Stimulated activated CD8-positive, alpha-beta memory T cell treated with anti-CD3 and anti-CD28 coated beads, Interleukin-15, amount 100 ng/mL, for 4 hours (primary cell): ENCODE measurements at regions not wholly inside any gene's neighbourhood (a gene's known extent, or its start where the extent isn't known, plus 50 kb on each side); places are given as distances from the start of the nearest gene placed in this dataset.

ENCODE experiments used
- DNase-seq, 2 donors: peaks; one replicate each; pipeline ENCODE4 v3.0.0-alpha.2; 2020; ENCODE audit warnings: low read depth in 2 of 2

- no peak for DNase-seq
Observed at GRCh38 chr13:24008679-24009078, 111.4 kb upstream of the C1QTNF9B start.

DNA sequence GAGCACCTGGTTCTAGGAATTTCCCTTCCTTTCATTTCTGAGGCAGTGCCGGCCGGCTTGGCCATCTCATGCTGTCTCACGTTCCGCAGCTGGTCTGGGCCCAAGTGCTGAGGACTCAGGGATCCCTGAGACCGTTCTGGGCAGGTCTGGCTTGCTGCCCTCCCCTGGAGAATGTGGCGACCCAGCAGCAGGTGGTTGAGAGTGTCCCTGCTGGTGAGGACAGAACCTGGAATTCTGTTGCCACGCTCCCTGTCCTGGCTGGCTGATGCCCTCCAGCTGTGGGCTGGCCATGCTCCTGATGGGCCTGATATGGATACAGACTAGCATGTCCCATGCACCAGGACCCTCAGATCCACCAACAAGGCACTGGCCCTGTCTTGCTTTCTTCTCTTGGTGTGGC is 114.0 kb upstream of the C1QTNF9B start:
- no peak for DNase-seq

- no peak for DNase-seq
Observed at GRCh38 chr13:24012648-24013047, 115.3 kb upstream of the C1QTNF9B start.

DNA sequence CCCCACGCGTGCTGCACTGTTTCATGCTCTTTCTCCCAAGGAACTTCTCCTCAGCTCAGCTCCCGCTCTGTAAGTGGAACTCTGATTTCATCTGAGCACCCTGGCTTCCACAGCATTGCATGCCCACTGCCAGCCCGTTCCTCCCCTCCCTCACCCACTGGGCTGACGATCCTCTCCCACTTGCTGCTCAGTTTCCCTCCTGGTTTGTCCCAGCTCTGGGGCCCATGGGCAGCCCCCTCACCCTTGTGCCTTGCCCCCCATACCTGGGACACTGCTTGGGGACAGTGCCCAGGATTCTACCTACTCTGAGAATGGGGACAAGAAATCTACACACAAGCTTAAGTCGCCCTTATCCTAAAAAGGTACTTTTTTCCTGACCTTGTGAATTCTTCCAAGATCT is 115.9 kb upstream of the C1QTNF9B start:
- DNase-seq = no peak

GRCh38 chr13:24016046-24016445 is 118.7 kb upstream of the C1QTNF9B start:
- no peak for DNase-seq

- DNase-seq = no peak
Observed at GRCh38 chr13:24022568-24022967, 125.3 kb upstream of the C1QTNF9B start.

GRCh38 chr13:24023073-24023472 is 125.8 kb upstream of the C1QTNF9B start:
- no peak for DNase-seq

DNA sequence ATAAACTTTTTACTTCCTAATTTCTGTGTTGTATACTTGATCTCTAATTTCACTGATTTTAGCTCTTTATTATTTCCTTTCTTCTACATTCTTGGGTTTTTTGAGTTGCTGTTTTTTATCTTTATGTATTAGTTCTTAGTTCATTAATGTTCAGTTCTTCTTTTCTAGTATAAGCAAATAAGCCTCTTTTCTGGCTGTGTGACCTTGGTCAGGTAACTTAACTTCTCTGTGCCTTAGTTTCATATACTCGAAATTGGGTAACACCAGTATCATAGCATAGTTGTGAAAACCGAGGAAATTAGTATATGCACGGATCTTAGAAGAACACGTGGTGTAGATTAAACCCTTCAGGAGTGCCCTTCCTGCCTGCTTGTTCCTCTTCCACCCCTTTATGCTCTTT is 130.2 kb upstream of the C1QTNF9B start:
- DNase-seq = no peak

DNA sequence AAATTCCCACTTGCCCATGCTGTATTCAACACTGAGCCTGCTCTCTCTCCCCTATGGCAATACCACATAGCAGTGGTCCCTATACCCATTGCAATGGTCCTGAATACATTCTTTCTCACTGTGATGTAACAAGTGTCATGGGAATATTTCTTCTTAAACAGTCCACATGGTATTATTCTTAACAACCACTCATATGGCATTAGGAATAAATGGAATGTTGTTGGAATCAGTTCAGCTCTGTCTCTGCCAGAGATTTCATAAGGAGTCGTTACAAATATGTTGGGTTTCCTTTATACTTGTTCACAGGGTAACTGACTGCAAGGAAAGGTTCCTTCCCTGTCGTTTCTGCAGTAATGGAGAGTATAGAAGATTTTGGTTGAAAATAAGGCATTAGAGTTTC is 128.3 kb upstream of the SPATA13 start:
- no peak for DNase-seq

DNA sequence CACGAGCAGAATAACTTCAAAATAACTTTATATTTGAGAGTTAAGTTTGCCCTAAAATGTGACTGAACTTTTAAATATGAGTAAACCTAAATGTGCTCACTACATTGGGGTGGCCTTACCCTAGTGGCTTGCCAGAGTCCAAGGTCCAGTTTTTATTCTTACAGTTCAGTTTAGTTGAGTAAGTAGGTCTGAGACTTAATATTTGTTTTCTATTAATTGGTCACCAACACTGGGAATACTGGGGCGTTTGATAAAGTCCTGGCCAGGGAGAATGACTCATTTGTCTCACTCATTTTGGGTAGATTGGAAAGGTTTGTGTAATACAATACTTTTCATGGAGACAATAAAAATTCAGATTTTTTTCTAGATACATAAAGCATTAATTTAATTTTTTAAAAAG is 127.8 kb upstream of the SPATA13 start:
- DNase-seq = no peak

DNA sequence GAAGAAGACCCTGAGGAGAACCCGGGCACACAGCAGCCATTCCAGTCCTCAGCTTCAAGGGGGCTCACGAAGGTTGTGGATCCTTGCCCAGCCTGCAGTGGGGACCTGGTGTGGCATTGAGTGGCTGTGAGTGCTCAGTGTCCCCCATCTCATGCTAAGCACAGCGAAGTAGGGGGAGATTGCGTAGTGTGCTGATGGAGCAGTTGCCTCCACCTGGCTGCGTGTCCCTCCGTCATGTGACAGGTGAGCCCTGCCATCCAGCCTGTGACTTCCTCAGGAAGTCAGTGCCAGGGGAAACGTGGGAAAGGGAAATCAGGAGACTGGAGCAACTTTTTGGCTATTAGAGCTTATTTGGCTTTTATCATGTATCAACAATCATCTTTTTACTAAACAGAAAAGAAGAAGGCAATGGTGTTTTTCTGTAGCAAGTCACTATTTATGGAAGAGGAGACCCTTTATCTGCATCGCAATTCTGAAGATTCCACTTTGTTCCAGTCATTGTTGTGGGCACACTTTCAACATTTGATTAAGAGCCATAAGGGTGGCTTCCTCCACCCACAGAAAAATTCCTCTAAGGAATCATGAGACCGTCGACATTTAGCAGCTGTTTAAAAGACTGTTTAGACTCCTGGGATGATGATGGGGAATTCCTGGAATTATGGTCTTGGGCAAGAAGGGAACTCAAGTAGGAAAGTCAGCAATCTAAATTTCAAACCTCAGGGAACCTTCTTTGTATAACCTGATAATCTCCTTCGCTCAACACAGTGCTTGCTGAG is 126.8 kb upstream of the SPATA13 start:
- no peak for DNase-seq

- no peak for DNase-seq
Observed at GRCh38 chr13:24035411-24035810, 125.1 kb upstream of the SPATA13 start.

GRCh38 chr13:24036115-24036514 is 124.4 kb upstream of the SPATA13 start:
- no peak for DNase-seq

DNA sequence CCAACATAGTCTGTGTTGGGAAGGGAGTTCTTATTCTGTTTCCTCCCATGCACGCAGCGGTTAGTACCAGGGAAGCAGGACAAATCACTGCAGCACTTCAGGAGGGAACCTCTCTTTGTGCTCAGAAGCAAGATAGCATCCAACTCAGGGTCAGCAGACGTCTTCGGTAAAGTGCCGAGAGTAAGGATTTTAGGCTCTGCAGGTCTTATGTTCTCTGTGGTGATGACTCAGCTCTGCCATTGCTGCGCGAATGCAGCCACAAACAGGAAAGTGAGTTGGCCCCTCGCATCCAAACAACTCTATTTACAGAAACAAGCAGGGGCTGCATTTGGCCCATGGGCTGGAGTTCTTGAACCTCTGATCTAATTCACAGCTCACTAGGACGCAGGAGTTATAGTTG is 122.1 kb upstream of the SPATA13 start:
- no peak for DNase-seq

DNA sequence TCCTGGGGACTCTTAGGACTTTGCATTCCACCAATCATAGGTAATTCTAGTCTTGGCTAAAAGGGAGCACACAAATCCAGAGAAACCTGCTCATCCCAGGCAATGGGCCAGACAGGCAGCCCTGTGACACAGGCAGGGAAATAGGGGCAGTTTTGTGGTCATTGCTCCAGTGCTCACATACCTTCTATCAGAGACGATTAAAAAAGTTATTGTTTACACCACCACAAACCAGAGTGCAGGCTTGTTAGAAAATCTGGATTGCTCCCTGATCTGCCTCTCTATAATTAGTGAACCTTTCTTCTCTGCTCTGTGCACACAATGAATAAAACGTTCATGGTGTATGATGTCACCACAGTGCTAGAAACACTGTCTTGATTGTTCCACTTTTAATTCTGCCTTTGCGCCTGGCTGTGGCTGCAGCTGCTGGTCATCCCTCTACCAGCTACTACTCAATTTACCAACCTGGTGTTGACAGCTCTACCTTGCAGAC is 121.6 kb upstream of the SPATA13 start:
- no peak for DNase-seq

- DNase-seq = no peak
Observed at GRCh38 chr13:24039621-24040475, 120.7 kb upstream of the SPATA13 start.

GRCh38 chr13:24040835-24041234 is 119.7 kb upstream of the SPATA13 start:
- no peak for DNase-seq

GRCh38 chr13:24041651-24042225 is 118.8 kb upstream of the SPATA13 start:
- DNase-seq = no peak

GRCh38 chr13:24042710-24043440 is 117.6 kb upstream of the SPATA13 start:
- DNase-seq = no peak

DNA sequence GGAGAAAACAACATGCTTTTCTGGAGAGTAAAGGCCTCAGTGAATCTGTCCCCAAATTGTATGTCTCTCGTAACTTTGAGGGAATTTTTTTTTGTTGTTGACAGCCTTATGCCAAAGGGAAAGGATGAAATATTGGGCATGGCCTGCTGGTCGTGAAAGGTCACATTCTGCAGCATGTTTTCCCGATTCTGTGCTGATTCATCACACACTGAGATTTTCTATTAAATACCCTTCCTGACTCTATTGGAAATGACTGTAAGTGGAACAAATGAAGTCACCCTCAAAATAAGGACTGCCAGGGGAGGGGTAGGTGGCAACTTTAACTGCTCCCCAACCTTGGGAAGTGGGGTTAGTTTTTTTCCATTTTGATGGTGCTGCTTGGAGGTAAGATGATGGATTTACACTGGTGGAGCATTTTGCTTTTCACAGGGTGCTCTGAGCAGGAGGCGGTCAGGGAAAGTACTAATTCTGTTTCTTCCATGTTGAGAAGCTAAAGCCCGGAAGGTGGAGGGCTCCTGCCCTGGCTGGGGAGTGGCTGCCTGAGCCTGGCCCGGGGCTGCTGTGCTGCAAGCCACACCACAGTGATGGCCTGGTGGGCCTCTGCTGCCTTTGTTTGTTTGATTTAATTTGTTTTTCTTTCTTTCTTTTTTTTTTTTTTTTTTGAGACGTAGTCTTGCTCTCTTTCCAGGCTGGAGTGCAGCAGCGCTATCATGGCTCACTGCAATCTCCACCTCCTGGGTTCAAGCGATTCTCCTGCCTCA is 116.8 kb upstream of the SPATA13 start:
- DNase-seq = no peak

GRCh38 chr13:24045597-24045996 is 114.9 kb upstream of the SPATA13 start:
- DNase-seq = no peak
